ENCODE measurements at regions not wholly inside any gene's neighbourhood (a gene's known extent, or its start where the extent isn't known, plus 50 kb on each side); places are given as distances from the start of the nearest gene placed in this dataset.

- H3K27ac ChIP-seq = no peak overlapping the region
- ChIA-PET CTCF (interaction anchor here (0.7 kb wide), 1 partner anchor 536 kb away, joined by 3 read pairs; no protein-coding TSS in a partner anchor), POLR2A (ENCODE audit: low non-redundant PET) (no interaction called here)
- no peak for TF ChIP-seq CTCF (conservative IDR thresholded peaks at IDR 0.05; ENCODE audit: low read depth)
- no peak for DNase-seq (ENCODE audit: low spot score)
These were observed 200.3 kb downstream of the LSM5 start for GRCh38 chr7:32289651-32290414.

- ChIA-PET POLR2A (ENCODE audit: low non-redundant PET) (no interaction called here), CTCF (interaction anchor here (0.7 kb wide), 1 partner anchor 69 kb away, joined by 3 read pairs; no protein-coding TSS in a partner anchor)
- no peak for DNase-seq (ENCODE audit: low spot score)
- no peak for TF ChIP-seq CTCF (conservative IDR thresholded peaks at IDR 0.05; ENCODE audit: low read depth)
- no peak overlapping the region for H3K27ac ChIP-seq
These were observed 204.5 kb downstream of the LSM5 start for GRCh38 chr7:32285698-32286097.

GRCh38 chr7:32283546-32283945 is 206.6 kb downstream of the LSM5 start:
- DNase-seq (ENCODE audit: low spot score) = no peak
- ChIA-PET POLR2A (ENCODE audit: low non-redundant PET) (no interaction called here), CTCF (no interaction called here)
- H3K27ac ChIP-seq = no peak overlapping the region
- TF ChIP-seq CTCF (conservative IDR thresholded peaks at IDR 0.05; ENCODE audit: low read depth) = no peak

GRCh38 chr7:32279500-32279899 is 209.3 kb upstream of the PDE1C start:
- H3K27ac ChIP-seq = no peak overlapping the region
- no peak for DNase-seq (ENCODE audit: low spot score)
- CTCF ChIA-PET = no interaction called here
- TF ChIP-seq CTCF (conservative IDR thresholded peaks at IDR 0.05; ENCODE audit: low read depth) = no peak
- POLR2A ChIA-PET (ENCODE audit: low non-redundant PET) = no interaction called here

- DNase-seq (ENCODE audit: low spot score) = no peak
- ChIA-PET POLR2A (ENCODE audit: low non-redundant PET) (no interaction called here), CTCF (interaction anchor here (0.7 to 0.8 kb wide), 2 partner anchors 65 to 534 kb away, joined by 3 to 4 read pairs; no protein-coding TSS in a partner anchor)
- H3K27ac ChIP-seq = no peak overlapping the region
- no peak for TF ChIP-seq CTCF (conservative IDR thresholded peaks at IDR 0.05; ENCODE audit: low read depth)
These were observed 205.2 kb upstream of the PDE1C start for GRCh38 chr7:32275216-32276009.

- POLR2A ChIA-PET (ENCODE audit: low non-redundant PET) = no interaction called here
- DNase-seq (ENCODE audit: low spot score) = no peak
- H3K27ac ChIP-seq = no peak overlapping the region
- no peak for TF ChIP-seq CTCF (conservative IDR thresholded peaks at IDR 0.05; ENCODE audit: low read depth)
- CTCF ChIA-PET = no interaction called here
These were observed 203.1 kb upstream of the PDE1C start for GRCh38 chr7:32273297-32273696.
